Osteoblast (primary cell): ENCODE measurements at regions not wholly inside any gene's neighbourhood (a gene's known extent, or its start where the extent isn't known, plus 50 kb on each side); places are given as distances from the start of the nearest gene placed in this dataset.

Source experiments
- DNase-seq: peaks from one replicate; pipeline ENCODE4 v3.0.0; 2011; ENCODE audit warnings: low spot score, mixed read lengths; ENCODE audit not compliant: insufficient read length; ENCODE audit errors: missing footprints
- H2AFZ ChIP-seq: 2 replicates; pipeline ENCODE4 v1.6.0; 2011; ENCODE audit warnings: mild to moderate bottlenecking, low read length
- H3K27ac ChIP-seq: 2 replicates; pipeline ENCODE4 v1.5.1; 2011; ENCODE audit warnings: mild to moderate bottlenecking, low read depth, low read length, moderate library complexity
- H3K27me3 ChIP-seq: 2 replicates; pipeline ENCODE4 v1.6.0; 2012; ENCODE audit warnings: mild to moderate bottlenecking, control low read depth, inconsistent platforms, low read length, moderate library complexity; ENCODE audit not compliant: insufficient read depth
- H3K36me3 ChIP-seq: 2 replicates; pipeline ENCODE4 v1.5.1; 2011; ENCODE audit warnings: mild to moderate bottlenecking, low read length, control low read depth, moderate library complexity; ENCODE audit not compliant: insufficient read depth
- H3K4me1 ChIP-seq: 2 replicates; pipeline ENCODE4 v1.5.1; 2011; ENCODE audit warnings: mild to moderate bottlenecking, low read length, control low read depth, moderate library complexity; ENCODE audit not compliant: insufficient read depth
- H3K4me2 ChIP-seq: 2 replicates; pipeline ENCODE4 v1.6.0; 2011; ENCODE audit warnings: mild to moderate bottlenecking, low read length; ENCODE audit not compliant: insufficient read depth
- H3K4me3 ChIP-seq: fragments of 200-600 bp; sonication (generic); 3 replicates; pipeline ENCODE4 v1.5.1; 2012; ENCODE audit warnings: mild to moderate bottlenecking, low read length, inconsistent platforms; ENCODE audit not compliant: insufficient read depth
- H3K79me2 ChIP-seq: 2 replicates; pipeline ENCODE4 v1.6.0; 2012; ENCODE audit warnings: mild to moderate bottlenecking, low read length, control low read depth, inconsistent platforms; ENCODE audit not compliant: insufficient read depth
- H3K9me3 ChIP-seq: 2 replicates; pipeline ENCODE4 v1.5.1; 2011; ENCODE audit warnings: low read depth, low read length, control low read depth
- H4K20me1 ChIP-seq: 2 replicates; pipeline ENCODE4 v1.6.0; 2012; ENCODE audit warnings: mild to moderate bottlenecking, low read length, control low read depth; ENCODE audit not compliant: insufficient read depth
- CTCF ChIP-seq: IDR thresholded peaks from 2 replicates; pipeline ENCODE4 v1.5.1; 2011; ENCODE audit warnings: mild to moderate bottlenecking, low read depth, low read length, moderate library complexity; ENCODE audit errors: extremely low read depth

- Histone ChIP-seq H3K4me2 (no peak overlapping the region), H3K4me1 (no peaks in the 10 kb centered on the region), H3K27ac (no peak overlapping the region), H3K36me3 (no peaks in the 10 kb centered on the region), H3K27me3 (peaks cover 63% of the 10 kb centered on the region), H2AFZ (no peak overlapping the region), H3K9me3 (no peaks in the 10 kb centered on the region), H3K79me2 (no peaks in the 10 kb centered on the region), H4K20me1 (no peaks in the 10 kb centered on the region), H3K4me3 (no peak overlapping the region)
- peak; percentile 5 for DNase-seq
- no peak for TF ChIP-seq CTCF
These were observed 76.4 kb upstream of the ARAP3 start for GRCh38 chr5:141758310-141758998.

- H2AFZ ChIP-seq: no peak overlapping the region
- no peak overlapping the region for H3K27ac ChIP-seq
- TF ChIP-seq CTCF: peak; percentile 53
- no peaks in the 10 kb centered on the region for H3K79me2 ChIP-seq
- no peaks in the 10 kb centered on the region for H3K9me3 ChIP-seq
- H4K20me1 ChIP-seq: no peaks in the 10 kb centered on the region
- H3K4me3 ChIP-seq: no peak overlapping the region
- H3K36me3 ChIP-seq: no peaks in the 10 kb centered on the region
- DNase-seq: peak; percentile 95
- no peaks in the 10 kb centered on the region for H3K4me1 ChIP-seq
- H3K27me3 ChIP-seq: peaks cover 62% of the 10 kb centered on the region
- H3K4me2 ChIP-seq: no peak overlapping the region
These were observed 75.4 kb upstream of the ARAP3 start for GRCh38 chr5:141757402-141757801.

GRCh38 chr5:141756196-141756595 is 74.2 kb upstream of the ARAP3 start:
- Histone ChIP-seq H3K4me3 (no peak overlapping the region), H3K4me1 (no peaks in the 10 kb centered on the region), H4K20me1 (no peaks in the 10 kb centered on the region), H3K27ac (no peak overlapping the region), H3K9me3 (no peaks in the 10 kb centered on the region), H3K27me3 (peaks cover 64% of the 10 kb centered on the region), H3K79me2 (no peaks in the 10 kb centered on the region), H3K36me3 (no peaks in the 10 kb centered on the region), H2AFZ (no peak overlapping the region), H3K4me2 (no peak overlapping the region)
- DNase-seq: peak; percentile 37
- TF ChIP-seq CTCF: no peak

- H3K27me3 ChIP-seq: peaks cover 54% of the 10 kb centered on the region
- no peak overlapping the region for H3K4me2 ChIP-seq
- H3K36me3 ChIP-seq: no peaks in the 10 kb centered on the region
- no peak for TF ChIP-seq CTCF
- H3K27ac ChIP-seq: no peak overlapping the region
- H3K79me2 ChIP-seq: no peaks in the 10 kb centered on the region
- DNase-seq: peak; percentile 76
- no peak overlapping the region for H3K4me3 ChIP-seq
- no peaks in the 10 kb centered on the region for H3K4me1 ChIP-seq
- no peak overlapping the region for H2AFZ ChIP-seq
- H4K20me1 ChIP-seq: no peaks in the 10 kb centered on the region
- H3K9me3 ChIP-seq: no peaks in the 10 kb centered on the region
These were observed 72.1 kb upstream of the ARAP3 start for GRCh38 chr5:141753971-141754713.
